Calu3 (cell line): ENCODE measurements at regions not wholly inside any gene's neighbourhood (a gene's known extent, or its start where the extent isn't known, plus 50 kb on each side); places are given as distances from the start of the nearest gene placed in this dataset.

Source experiments
- BruUV-seq: library from RNA; stranded (reverse); fragments of 400-500 nt; replicated peaks from 2 replicates; lab custom pipeline; 2021; lab: Mats Ljungman, UMichigan
- CTCF ChIA-PET: fragments of 300-600 bp; sonication (Branson Sonifier 250); formaldehyde crosslinking; loops from one replicate; lab custom pipeline; 2022; ENCODE audit warnings: antibody characterized with exemption; lab: Charles Lee
- DNase-seq: peaks from one replicate; pipeline ENCODE4 v3.0.0; 2022
- H3K27ac Mint-ChIP-seq: one replicate; pipeline ENCODE4 v1.8.0; 2022; ENCODE audit warnings: mixed read lengths; ENCODE audit not compliant: unreplicated experiment
- H3K27me3 Mint-ChIP-seq: one replicate; pipeline ENCODE4 v1.8.0; 2022; ENCODE audit warnings: mixed read lengths; ENCODE audit not compliant: unreplicated experiment
- H3K36me3 Mint-ChIP-seq: one replicate; pipeline ENCODE4 v1.8.0; 2022; ENCODE audit warnings: mild to moderate bottlenecking, moderate library complexity, mixed read lengths; ENCODE audit not compliant: insufficient read depth, unreplicated experiment
- H3K4me1 Mint-ChIP-seq: one replicate; pipeline ENCODE4 v1.8.0; 2022; ENCODE audit warnings: mild to moderate bottlenecking, low read depth, mixed read lengths; ENCODE audit not compliant: unreplicated experiment
- H3K4me3 Mint-ChIP-seq: one replicate; pipeline ENCODE4 v1.8.0; 2022; ENCODE audit warnings: mild to moderate bottlenecking, low read depth, moderate library complexity, mixed read lengths; ENCODE audit not compliant: unreplicated experiment
- H3K9me3 Mint-ChIP-seq: one replicate; pipeline ENCODE4 v1.8.0; 2022; ENCODE audit warnings: low read depth, mixed read lengths; ENCODE audit not compliant: unreplicated experiment
- intact Hi-C: fragments of 100-400 bp; cut with micrococcal nuclease; formaldehyde crosslinking; loops from one replicate; pipeline ENCODE4 v1.10.0; 2022; ENCODE audit not compliant: unreplicated experiment
- TF ChIP-seq, protein P1 (sequence below): fragments of 200-600 bp; IDR thresholded peaks from one replicate; pipeline ENCODE4 v1.8.0; 2022; ENCODE audit warnings: antibody characterized with exemption; ENCODE audit not compliant: unreplicated experiment

DNA sequence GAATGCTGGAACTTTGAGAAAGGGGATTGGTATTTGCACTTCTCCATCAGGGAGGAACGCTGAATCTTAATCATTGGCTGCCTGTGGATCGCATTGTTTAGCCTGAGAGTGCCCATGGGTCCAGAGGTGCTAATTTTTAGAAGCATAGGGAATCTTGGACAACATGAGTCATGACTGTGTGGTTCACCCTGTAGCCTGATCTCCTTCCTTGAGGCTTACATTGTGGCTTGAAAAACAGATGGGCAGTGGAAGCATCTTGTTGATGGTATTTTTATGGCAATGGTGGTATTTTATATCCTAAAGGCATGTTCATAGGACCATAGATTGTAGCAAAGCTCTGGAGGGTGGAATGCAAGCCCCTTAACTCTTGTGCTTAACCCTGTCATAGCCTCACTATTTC is 99.2 kb upstream of the DBX1 start:
- BruUV-seq = no TSS peak
- H3K9me3 Mint-ChIP-seq = no peaks in the 10 kb centered on the region

GRCh38 chr11:20258376-20258895 is 98.2 kb upstream of the DBX1 start:
- intact Hi-C loops = no loop called here
- H3K9me3 Mint-ChIP-seq = no peaks in the 10 kb centered on the region
- peaks cover 93% of the 10 kb centered on the region for H3K27me3 Mint-ChIP-seq
- CTCF ChIA-PET = no interaction called here
- BruUV-seq = no TSS peak
- no peaks in the 10 kb centered on the region for H3K4me1 Mint-ChIP-seq
- no peak for DNase-seq
- TF ChIP-seq, protein P1, sequence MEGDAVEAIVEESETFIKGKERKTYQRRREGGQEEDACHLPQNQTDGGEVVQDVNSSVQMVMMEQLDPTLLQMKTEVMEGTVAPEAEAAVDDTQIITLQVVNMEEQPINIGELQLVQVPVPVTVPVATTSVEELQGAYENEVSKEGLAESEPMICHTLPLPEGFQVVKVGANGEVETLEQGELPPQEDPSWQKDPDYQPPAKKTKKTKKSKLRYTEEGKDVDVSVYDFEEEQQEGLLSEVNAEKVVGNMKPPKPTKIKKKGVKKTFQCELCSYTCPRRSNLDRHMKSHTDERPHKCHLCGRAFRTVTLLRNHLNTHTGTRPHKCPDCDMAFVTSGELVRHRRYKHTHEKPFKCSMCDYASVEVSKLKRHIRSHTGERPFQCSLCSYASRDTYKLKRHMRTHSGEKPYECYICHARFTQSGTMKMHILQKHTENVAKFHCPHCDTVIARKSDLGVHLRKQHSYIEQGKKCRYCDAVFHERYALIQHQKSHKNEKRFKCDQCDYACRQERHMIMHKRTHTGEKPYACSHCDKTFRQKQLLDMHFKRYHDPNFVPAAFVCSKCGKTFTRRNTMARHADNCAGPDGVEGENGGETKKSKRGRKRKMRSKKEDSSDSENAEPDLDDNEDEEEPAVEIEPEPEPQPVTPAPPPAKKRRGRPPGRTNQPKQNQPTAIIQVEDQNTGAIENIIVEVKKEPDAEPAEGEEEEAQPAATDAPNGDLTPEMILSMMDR = no peak
- no peak overlapping the region for H3K27ac Mint-ChIP-seq
- H3K36me3 Mint-ChIP-seq = no peaks in the 10 kb centered on the region
- H3K4me3 Mint-ChIP-seq = no peak overlapping the region

More for the DNA sequence above, 99.2 kb upstream of the DBX1 start:
- intact Hi-C loops = no loop called here
- H3K4me3 Mint-ChIP-seq = no peak overlapping the region
- no peaks in the 10 kb centered on the region for H3K4me1 Mint-ChIP-seq
- no peak for DNase-seq
- TF ChIP-seq, protein P1 = no peak
- H3K27me3 Mint-ChIP-seq = peaks cover 93% of the 10 kb centered on the region
- H3K27ac Mint-ChIP-seq = no peak overlapping the region
- no peaks in the 10 kb centered on the region for H3K36me3 Mint-ChIP-seq
- CTCF ChIA-PET = no interaction called here

DNA sequence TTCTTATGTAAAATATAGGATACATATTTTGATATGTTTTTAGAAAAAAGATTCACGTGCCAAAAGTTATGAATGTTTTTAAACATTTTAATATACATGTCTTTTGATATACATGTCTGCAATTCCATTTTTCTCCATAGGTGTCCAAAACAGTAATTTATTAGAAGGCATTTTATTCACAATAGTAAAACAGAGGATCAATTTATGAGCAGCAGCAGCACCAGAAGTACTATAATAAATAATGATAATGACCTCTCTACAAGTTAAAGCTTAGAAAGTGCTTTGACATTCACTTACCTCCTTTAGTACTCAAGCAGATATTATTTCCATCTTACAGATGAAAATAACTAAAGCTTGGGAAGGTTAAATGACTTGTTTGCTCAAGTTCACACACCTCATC is 96.7 kb upstream of the DBX1 start:
- Mint-ChIP-seq H3K9me3 (no peaks in the 10 kb centered on the region), H3K4me3 (no peak overlapping the region), H3K27ac (no peak overlapping the region), H3K27me3 (peaks cover 89% of the 10 kb centered on the region), H3K36me3 (no peaks in the 10 kb centered on the region), H3K4me1 (no peaks in the 10 kb centered on the region)
- BruUV-seq = no TSS peak
- intact Hi-C loops = no loop called here
- no peak for DNase-seq
- TF ChIP-seq, protein P1 = no peak
- CTCF ChIA-PET = no interaction called here

DNA sequence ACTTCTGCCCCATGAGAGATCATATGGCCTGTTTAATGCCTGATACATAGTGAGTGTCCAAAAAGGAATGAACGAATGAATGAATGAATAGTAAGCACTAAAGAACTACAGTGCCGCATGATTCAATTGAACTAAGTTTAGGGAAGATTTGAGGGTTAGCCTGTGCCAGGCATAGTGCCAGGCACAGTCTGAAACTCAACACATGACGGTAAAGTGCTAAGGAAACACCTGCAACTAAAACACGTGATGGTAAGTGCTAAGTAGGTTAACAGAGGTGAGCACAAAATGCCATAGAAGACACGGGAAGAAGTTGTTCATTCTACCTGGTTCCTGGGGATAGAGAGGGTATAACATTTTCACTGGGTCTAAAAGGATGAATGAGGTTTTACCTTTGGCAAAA is 93.5 kb upstream of the DBX1 start:
- Mint-ChIP-seq H3K36me3 (no peaks in the 10 kb centered on the region), H3K4me3 (no peak overlapping the region), H3K27ac (no peak overlapping the region), H3K4me1 (no peaks in the 10 kb centered on the region), H3K9me3 (no peaks in the 10 kb centered on the region), H3K27me3 (peaks cover 77% of the 10 kb centered on the region)
- CTCF ChIA-PET = no interaction called here
- intact Hi-C loops = no loop called here
- TF ChIP-seq, protein P1 = no peak
- no peak for DNase-seq
- no TSS peak for BruUV-seq
